Karpas-422 (cell line): ENCODE measurements at regions not wholly inside any gene's neighbourhood (a gene's known extent, or its start where the extent isn't known, plus 50 kb on each side); places are given as distances from the start of the nearest gene placed in this dataset.

Source experiments
- DNase-seq: peaks from one replicate; pipeline ENCODE4 v3.0.0-alpha.2; 2015
- H2AFZ ChIP-seq: fragments of 200-600 bp; sonication (generic); 2 replicates; pipeline ENCODE4 v1.6.1; 2014; ENCODE audit warnings: antibody characterized with exemption, low read length, mixed read lengths
- H3K27ac ChIP-seq: fragments of 200-600 bp; sonication (generic); 2 replicates; pipeline ENCODE4 v1.5.1; 2014; ENCODE audit warnings: mild to moderate bottlenecking, low read length, moderate library complexity
- H3K27me3 ChIP-seq: fragments of 200-600 bp; sonication (generic); 2 replicates; pipeline ENCODE4 v1.6.1; 2014; ENCODE audit warnings: low read length, mixed read lengths
- H3K36me3 ChIP-seq: fragments of 200-600 bp; sonication (generic); 2 replicates; pipeline ENCODE4 v1.6.1; 2014; ENCODE audit warnings: low read length, mixed read lengths; ENCODE audit not compliant: insufficient read depth
- H3K4me1 ChIP-seq: fragments of 200-600 bp; sonication (generic); 2 replicates; pipeline ENCODE4 v1.6.1; 2014; ENCODE audit warnings: mild to moderate bottlenecking, low read length, mixed read lengths
- H3K4me2 ChIP-seq: fragments of 200-600 bp; sonication (generic); 2 replicates; pipeline ENCODE4 v1.6.1; 2014; ENCODE audit warnings: low read length, low read depth, mild to moderate bottlenecking; ENCODE audit not compliant: poor library complexity, severe bottlenecking
- H3K4me3 ChIP-seq: fragments of 200-600 bp; sonication (generic); 2 replicates; pipeline ENCODE4 v1.5.1; 2014; ENCODE audit warnings: mild to moderate bottlenecking, antibody characterized with exemption, low read length, mixed read lengths
- H3K79me2 ChIP-seq: fragments of 200-600 bp; sonication (generic); 2 replicates; pipeline ENCODE4 v1.6.1; 2014; ENCODE audit warnings: mild to moderate bottlenecking, low read length, mixed read lengths
- H3K9ac ChIP-seq: fragments of 200-600 bp; sonication (generic); 2 replicates; pipeline ENCODE4 v1.6.0; 2014; ENCODE audit warnings: low read length
- H3K9me2 ChIP-seq: fragments of 200-600 bp; sonication (generic), shearing (Covaris generic); replicated peaks from 2 replicates; pipeline ENCODE4 v1.6.0; 2014; ENCODE audit warnings: mild to moderate bottlenecking, low read length, moderate library complexity; ENCODE audit not compliant: insufficient read depth
- H3K9me3 ChIP-seq: fragments of 300-700, 200-600 bp; sonication (generic); 2 replicates; pipeline ENCODE4 v1.6.1; 2014; ENCODE audit warnings: low read length, mixed read lengths
- H4K20me1 ChIP-seq: fragments of 200-600 bp; sonication (generic); 2 replicates; pipeline ENCODE4 v1.6.1; 2014; ENCODE audit warnings: mild to moderate bottlenecking, antibody characterized with exemption, low read length, low read depth; ENCODE audit not compliant: insufficient read depth

- no peaks in the 10 kb centered on the region for H3K4me1 ChIP-seq
- H3K4me3 ChIP-seq = no peak overlapping the region
- no peaks in the 10 kb centered on the region for H3K9me3 ChIP-seq
- H2AFZ ChIP-seq = no peak overlapping the region
- H3K4me2 ChIP-seq = no peak overlapping the region
- H3K27ac ChIP-seq = no peak overlapping the region
- no peaks in the 10 kb centered on the region for H3K36me3 ChIP-seq
- H3K9ac ChIP-seq = no peak overlapping the region
- H4K20me1 ChIP-seq = no peaks in the 10 kb centered on the region
- no peaks in the 10 kb centered on the region for H3K79me2 ChIP-seq
- H3K9me2 ChIP-seq = no peaks in the 10 kb centered on the region
- H3K27me3 ChIP-seq = no peaks in the 10 kb centered on the region
- DNase-seq = no peak
Measured at GRCh38 chr5:73233461-73234203, 60.6 kb downstream of the TMEM174 start.

DNA sequence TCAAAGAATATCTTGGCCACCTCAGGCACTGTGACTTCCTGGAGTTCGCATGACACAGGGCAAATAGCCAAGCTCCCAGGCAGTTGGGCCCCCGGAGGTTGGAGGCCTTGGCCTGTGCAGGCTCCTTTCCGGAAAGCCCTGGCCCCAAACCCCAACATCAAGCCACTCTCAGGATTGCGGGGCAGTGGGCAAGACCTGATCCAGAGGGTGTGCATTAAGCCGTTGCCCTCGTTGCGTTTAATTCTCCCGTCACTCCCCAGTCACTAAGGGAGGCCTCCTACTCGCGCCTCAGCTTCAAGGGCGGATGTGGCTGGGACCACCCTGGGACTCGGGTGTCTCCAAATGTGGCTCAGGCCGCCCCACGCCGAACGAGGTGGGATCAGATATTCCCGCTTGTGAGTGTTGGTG, 60.1 kb downstream of the TMEM174 start:
- Histone ChIP-seq H3K4me2 (no peak overlapping the region), H4K20me1 (no peaks in the 10 kb centered on the region), H3K9ac (no peak overlapping the region), H3K79me2 (no peaks in the 10 kb centered on the region), H3K27me3 (no peaks in the 10 kb centered on the region), H3K36me3 (no peaks in the 10 kb centered on the region), H3K27ac (no peak overlapping the region), H2AFZ (no peak overlapping the region), H3K9me3 (no peaks in the 10 kb centered on the region), H3K4me1 (no peaks in the 10 kb centered on the region), H3K9me2 (no peaks in the 10 kb centered on the region), H3K4me3 (no peak overlapping the region)
- DNase-seq = no peak

GRCh38 chr5:73232266-73233041, 59.5 kb downstream of the TMEM174 start:
- H4K20me1 ChIP-seq = no peaks in the 10 kb centered on the region
- no peak overlapping the region for H3K9ac ChIP-seq
- no peaks in the 10 kb centered on the region for H3K4me1 ChIP-seq
- DNase-seq = no peak
- no peaks in the 10 kb centered on the region for H3K27me3 ChIP-seq
- no peak overlapping the region for H3K27ac ChIP-seq
- no peak overlapping the region for H3K4me3 ChIP-seq
- H2AFZ ChIP-seq = no peak overlapping the region
- H3K9me3 ChIP-seq = no peaks in the 10 kb centered on the region
- H3K79me2 ChIP-seq = no peaks in the 10 kb centered on the region
- no peaks in the 10 kb centered on the region for H3K9me2 ChIP-seq
- no peaks in the 10 kb centered on the region for H3K36me3 ChIP-seq
- no peak overlapping the region for H3K4me2 ChIP-seq

- Histone ChIP-seq H4K20me1 (no peaks in the 10 kb centered on the region), H3K4me3 (no peak overlapping the region), H3K27me3 (no peaks in the 10 kb centered on the region), H2AFZ (no peak overlapping the region), H3K4me1 (no peaks in the 10 kb centered on the region), H3K4me2 (no peak overlapping the region), H3K9me3 (no peaks in the 10 kb centered on the region), H3K9me2 (no peaks in the 10 kb centered on the region), H3K36me3 (no peaks in the 10 kb centered on the region), H3K27ac (no peak overlapping the region), H3K9ac (no peak overlapping the region), H3K79me2 (no peaks in the 10 kb centered on the region)
- DNase-seq = no peak
Measured at GRCh38 chr5:73231246-73231778, 58.3 kb downstream of the TMEM174 start.

DNA sequence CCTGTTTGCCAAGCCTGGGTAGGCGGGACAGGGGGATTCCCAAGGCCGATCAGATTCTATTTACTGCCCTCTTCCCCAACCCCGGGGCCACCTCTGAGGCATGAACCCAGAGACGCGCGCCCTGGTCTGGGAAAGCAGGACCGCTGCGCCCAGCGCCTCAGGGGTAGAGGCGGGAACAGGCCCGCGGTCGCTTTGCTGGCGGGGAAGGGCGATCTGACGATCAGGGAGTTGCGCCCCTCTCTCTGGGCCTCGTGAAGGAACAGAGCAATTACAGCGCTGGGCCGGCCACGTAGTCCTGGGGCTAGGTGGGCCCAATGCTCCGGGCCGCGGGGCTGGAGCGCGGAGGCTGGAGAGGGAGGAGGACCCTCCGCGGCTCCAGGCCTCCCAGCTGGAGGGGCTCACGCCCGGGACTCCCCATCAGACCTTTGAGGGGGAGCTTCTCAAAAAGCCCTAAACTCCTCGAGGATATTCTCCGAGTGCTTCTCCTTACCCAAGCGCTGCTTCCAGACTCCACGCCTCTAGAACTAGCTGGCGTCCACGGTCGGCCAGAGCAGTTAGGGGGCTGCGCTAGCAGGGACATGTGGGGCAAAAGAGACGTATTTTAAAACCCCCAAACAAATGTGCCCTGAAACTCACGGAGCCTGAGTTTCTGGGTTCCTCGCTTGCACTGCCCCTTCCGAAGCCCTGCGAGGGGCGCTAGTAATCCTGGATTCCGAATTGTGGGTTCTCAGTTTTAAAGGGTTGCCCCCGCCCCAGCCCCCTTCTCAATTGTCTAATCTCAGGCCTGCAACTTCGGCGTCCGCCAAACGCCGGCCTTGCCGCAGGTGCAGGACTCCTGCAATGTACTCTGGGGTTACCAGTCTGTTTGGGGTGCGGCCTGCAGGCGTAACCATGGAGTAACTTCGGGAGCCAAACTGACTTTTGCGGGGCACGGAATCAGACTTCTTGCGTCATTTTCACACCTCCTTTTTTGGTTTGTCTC, 57.6 kb downstream of the TMEM174 start:
- Histone ChIP-seq H3K4me1 (no peaks in the 10 kb centered on the region), H3K36me3 (no peaks in the 10 kb centered on the region), H3K79me2 (no peaks in the 10 kb centered on the region), H3K27ac (no peak overlapping the region), H3K4me2 (no peak overlapping the region), H2AFZ (no peak overlapping the region), H3K9ac (no peak overlapping the region), H3K9me3 (no peaks in the 10 kb centered on the region), H4K20me1 (no peaks in the 10 kb centered on the region), H3K9me2 (no peaks in the 10 kb centered on the region), H3K27me3 (no peaks in the 10 kb centered on the region), H3K4me3 (no peak overlapping the region)
- no peak for DNase-seq

DNA sequence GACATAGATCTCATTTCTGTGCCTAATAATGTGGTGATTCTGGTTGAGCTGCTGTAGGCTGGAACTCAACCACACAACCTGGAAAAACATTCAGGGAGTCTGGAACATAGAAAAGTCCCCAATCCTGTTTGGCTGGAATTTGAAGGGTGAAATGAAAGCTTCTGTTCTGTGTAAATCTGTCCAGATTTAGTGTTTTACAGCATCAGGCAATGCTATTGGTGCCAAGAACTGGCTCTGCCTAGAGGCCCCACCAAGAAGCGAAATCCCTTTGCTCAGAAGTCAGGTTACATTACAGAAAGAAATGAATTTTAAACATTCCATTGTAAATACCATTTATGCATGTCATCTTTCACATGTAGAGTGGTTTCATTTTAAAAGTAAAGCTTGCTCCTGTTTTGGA, 56.3 kb downstream of the TMEM174 start:
- no peak overlapping the region for H2AFZ ChIP-seq
- H4K20me1 ChIP-seq = no peaks in the 10 kb centered on the region
- no peaks in the 10 kb centered on the region for H3K9me2 ChIP-seq
- no peak overlapping the region for H3K4me2 ChIP-seq
- no peaks in the 10 kb centered on the region for H3K4me1 ChIP-seq
- H3K27ac ChIP-seq = no peak overlapping the region
- no peaks in the 10 kb centered on the region for H3K9me3 ChIP-seq
- H3K36me3 ChIP-seq = no peaks in the 10 kb centered on the region
- DNase-seq = no peak
- H3K27me3 ChIP-seq = no peaks in the 10 kb centered on the region
- no peak overlapping the region for H3K4me3 ChIP-seq
- H3K9ac ChIP-seq = no peak overlapping the region
- no peaks in the 10 kb centered on the region for H3K79me2 ChIP-seq

- Histone ChIP-seq H3K4me2 (no peak overlapping the region), H3K9me2 (no peaks in the 10 kb centered on the region), H3K79me2 (no peaks in the 10 kb centered on the region), H4K20me1 (no peaks in the 10 kb centered on the region), H3K9me3 (no peaks in the 10 kb centered on the region), H3K36me3 (no peaks in the 10 kb centered on the region), H3K4me1 (no peaks in the 10 kb centered on the region), H3K27me3 (no peaks in the 10 kb centered on the region), H3K27ac (no peak overlapping the region), H2AFZ (no peak overlapping the region), H3K4me3 (no peak overlapping the region), H3K9ac (no peak overlapping the region)
- DNase-seq = no peak
Measured at GRCh38 chr5:73228052-73228451, 55.1 kb downstream of the TMEM174 start.
